A549 (cell line): ENCODE measurements at regions not wholly inside any gene's neighbourhood (a gene's known extent, or its start where the extent isn't known, plus 50 kb on each side); places are given as distances from the start of the nearest gene placed in this dataset.

Experiments used
- ATAC-seq, 2 experiments: fragments of 200-7000 bp in 1 of 2; fragments of >200 bp in 1 of 2; cut with Nextera tagmentation in 1 of 2; cut with Tn5 transposase in 1 of 2; 3 replicates each; pipeline versions ENCODE4 v1.8.0 to v1.9.1; 2018 to 2020; ENCODE audit warnings: mild to moderate bottlenecking in 1 of 2, moderate library complexity in 1 of 2
- CTCF ChIA-PET: fragments of 300-600 bp; sonication (Branson Sonifier 250); formaldehyde crosslinking; extraction: SDS; loops from one replicate; lab custom pipeline; 2021; ENCODE audit warnings: antibody characterized with exemption, inconsistent platforms; lab: Yijun Ruan, JAX
- POLR2A ChIA-PET: fragments of 350-600 bp; formaldehyde crosslinking; extraction: SDS; loops from one replicate; lab custom pipeline; 2021; ENCODE audit warnings: antibody characterized with exemption, inconsistent platforms; lab: Yijun Ruan, JAX
- DNase-seq, 2 experiments: peaks; one replicate each; pipeline versions ENCODE4 v3.0.0 to v3.0.0-alpha.2; 2011 to 2016; ENCODE audit warnings: low read depth in 1 of 2, low spot score in 1 of 2
- FAIRE-seq: peaks from 2 replicates; lab custom pipeline; 2011; peaks lifted over from hg19 to GRCh38; lab: Jason Lieb, UNC
- H3K27ac ChIP-seq, 2 experiments: fragments of >200 bp; sonication (Bioruptor Twin); formaldehyde crosslinking; 3 replicates each; pipeline ENCODE4 v1.5.1; 2016 to 2017
- H3K4me1 ChIP-seq: fragments of >200 bp; sonication (Bioruptor Twin); formaldehyde crosslinking; 3 replicates; pipeline ENCODE4 v1.6.1; 2016
- H3K4me2 ChIP-seq: fragments of >200 bp; sonication (Bioruptor Twin); formaldehyde crosslinking; 3 replicates; pipeline ENCODE4 v1.6.1; 2016
- H3K4me3 ChIP-seq: fragments of >200 bp; sonication (Bioruptor Twin); formaldehyde crosslinking; 3 replicates; pipeline ENCODE4 v1.5.1; 2016
- H3K9me3 ChIP-seq: fragments of >200 bp; sonication (Bioruptor Twin); formaldehyde crosslinking; 3 replicates; pipeline ENCODE4 v1.6.1; 2016
- BHLHE40 ChIP-seq: IDR thresholded peaks from 2 replicates; pipeline ENCODE4 v1.6.1; 2012; ENCODE audit warnings: low read depth, low read length, inconsistent platforms
- CBX2 ChIP-seq: fragments of 200-600 bp; sonication (generic); IDR thresholded peaks from 2 replicates; pipeline ENCODE4 v1.6.1; 2016; ENCODE audit warnings: low read depth, mild to moderate bottlenecking, borderline replicate concordance
- CBX8 ChIP-seq: fragments of 200-600 bp; sonication (generic); IDR thresholded peaks from 2 replicates; pipeline ENCODE4 v1.6.1; 2016
- CHD2 ChIP-seq: fragments of 150-350 bp; IDR thresholded peaks from 2 replicates; pipeline ENCODE4 v1.6.1; 2014; ENCODE audit warnings: low read length; ENCODE audit not compliant: partially characterized antibody
- CHD4 ChIP-seq: fragments of 200-600 bp; sonication (generic); IDR thresholded peaks from 2 replicates; pipeline ENCODE4 v1.6.1; 2016; ENCODE audit warnings: antibody characterized with exemption, mild to moderate bottlenecking, borderline replicate concordance
- EHF ChIP-seq: fragments of 250-450 bp; sonication (Bioruptor Pico); IDR thresholded peaks from 2 replicates; pipeline ENCODE4 v1.5.0; 2020; ENCODE audit warnings: mild to moderate bottlenecking
- EHMT2 ChIP-seq: fragments of 200-600 bp; sonication (generic); IDR thresholded peaks from 2 replicates; pipeline ENCODE4 v1.6.1; 2016; ENCODE audit warnings: antibody characterized with exemption, low read depth, mild to moderate bottlenecking, moderate library complexity
- EP300 ChIP-seq, 2 experiments: fragments of >200 bp; sonication (Bioruptor Twin); formaldehyde crosslinking; IDR thresholded peaks; 2 replicates in 1 of 2; 3 replicates in 1 of 2; pipeline ENCODE4 v1.6.1; 2016 to 2017
- ESRRA ChIP-seq: fragments of 150-350 bp; IDR thresholded peaks from 2 replicates; pipeline ENCODE4 v1.6.1; 2014; ENCODE audit warnings: mild to moderate bottlenecking, low read length, borderline replicate concordance
- FOXS1 ChIP-seq: fragments of 250-450 bp; sonication (Bioruptor Pico); IDR thresholded peaks from 2 replicates; pipeline ENCODE4 v1.5.0; 2020; ENCODE audit warnings: mild to moderate bottlenecking, moderate library complexity
- HEYL ChIP-seq: fragments of 250-450 bp; sonication (Bioruptor Pico); IDR thresholded peaks from 2 replicates; pipeline ENCODE4 v1.8.0; 2021; ENCODE audit warnings: mild to moderate bottlenecking, moderate library complexity
- HOXA7 ChIP-seq: fragments of 250-450 bp; sonication (Bioruptor Pico); IDR thresholded peaks from 2 replicates; pipeline ENCODE4 v1.5.0; 2020; ENCODE audit warnings: mild to moderate bottlenecking, moderate library complexity
- JUN ChIP-seq, 2 experiments: fragments of >200 bp; sonication (Bioruptor Twin); formaldehyde crosslinking; IDR thresholded peaks; 2 replicates in 1 of 2; 3 replicates in 1 of 2; pipeline ENCODE4 v1.6.1; 2016 to 2017
- JUNB ChIP-seq: fragments of >200 bp; sonication (Bioruptor Twin); formaldehyde crosslinking; IDR thresholded peaks from 2 replicates; pipeline ENCODE4 v1.6.1; 2016
- KDM1A ChIP-seq: fragments of 200-600 bp; sonication (generic); IDR thresholded peaks from 2 replicates; pipeline ENCODE4 v1.6.1; 2016; ENCODE audit warnings: low read depth, mild to moderate bottlenecking
- MAZ ChIP-seq: fragments of 150-350 bp; IDR thresholded peaks from 2 replicates; pipeline ENCODE4 v1.6.1; 2014; ENCODE audit warnings: antibody characterized with exemption, low read depth, low read length, borderline replicate concordance
- MYC ChIP-seq: IDR thresholded peaks from 2 replicates; pipeline ENCODE4 v1.6.1; 2012; ENCODE audit warnings: mild to moderate bottlenecking, inconsistent platforms, low read length, improper control_type of control experiment, borderline replicate concordance
- NPAS2 ChIP-seq: fragments of 250-450 bp; sonication (Bioruptor Pico); IDR thresholded peaks from 2 replicates; pipeline ENCODE4 v1.8.0; 2022; ENCODE audit warnings: mild to moderate bottlenecking, moderate library complexity, borderline replicate concordance
- PHF8 ChIP-seq: fragments of 200-600 bp; sonication (generic); IDR thresholded peaks from 2 replicates; pipeline ENCODE4 v1.6.1; 2016; ENCODE audit warnings: low read depth, mild to moderate bottlenecking, antibody characterized with exemption, moderate library complexity, borderline replicate concordance
- POLR2AphosphoS2 ChIP-seq: conservative IDR thresholded peaks from 2 replicates; pipeline ENCODE4 v1.6.1; 2012; ENCODE audit warnings: low read length, improper control_type of control experiment, inconsistent platforms
- RARB ChIP-seq: fragments of 250-450 bp; sonication (Bioruptor Pico); IDR thresholded peaks from 2 replicates; pipeline ENCODE4 v1.8.0; 2021; ENCODE audit warnings: mild to moderate bottlenecking, moderate library complexity
- RFX5 ChIP-seq: fragments of 450-650 bp; IDR thresholded peaks from 2 replicates; pipeline ENCODE4 v1.7.1; 2014; ENCODE audit warnings: antibody characterized with exemption, mild to moderate bottlenecking, moderate library complexity
- TP53 ChIP-seq: fragments of 250-450 bp; sonication (Bioruptor Pico); IDR thresholded peaks from 2 replicates; pipeline ENCODE4 v1.5.0; 2021; ENCODE audit warnings: mild to moderate bottlenecking, moderate library complexity
- ZC3H11A ChIP-seq: fragments of 450-650 bp; IDR thresholded peaks from 2 replicates; pipeline ENCODE4 v1.6.1; 2014; ENCODE audit warnings: antibody characterized with exemption, mild to moderate bottlenecking
- WGBS: methylation state at CpG from one replicate; pipeline ENCODE4 v1.1.6; 2017; ENCODE audit errors: missing lambda C conversion rate; 5-methylcytosine and 5-hydroxymethylcytosine counted together
- TF ChIP-seq, protein P1 (sequence below): fragments of 200-600 bp; sonication (generic); IDR thresholded peaks from 2 replicates; pipeline ENCODE4 v1.6.1; 2016; ENCODE audit warnings: antibody characterized with exemption, mild to moderate bottlenecking, moderate library complexity
- TF ChIP-seq, protein P2 (sequence below): fragments of >200 bp; sonication (Bioruptor Twin); formaldehyde crosslinking; IDR thresholded peaks from 3 replicates; pipeline ENCODE4 v1.6.1; 2016
- TF ChIP-seq, protein P3 (sequence below): IDR thresholded peaks from 2 replicates; pipeline ENCODE4 v1.6.1; 2012; ENCODE audit warnings: low read depth, borderline replicate concordance
- TF ChIP-seq, protein P4 (sequence below): fragments of 250-450 bp; sonication (Bioruptor Pico); IDR thresholded peaks from 2 replicates; pipeline ENCODE4 v1.5.0; 2020; ENCODE audit warnings: low read depth, mild to moderate bottlenecking, moderate library complexity

DNA sequence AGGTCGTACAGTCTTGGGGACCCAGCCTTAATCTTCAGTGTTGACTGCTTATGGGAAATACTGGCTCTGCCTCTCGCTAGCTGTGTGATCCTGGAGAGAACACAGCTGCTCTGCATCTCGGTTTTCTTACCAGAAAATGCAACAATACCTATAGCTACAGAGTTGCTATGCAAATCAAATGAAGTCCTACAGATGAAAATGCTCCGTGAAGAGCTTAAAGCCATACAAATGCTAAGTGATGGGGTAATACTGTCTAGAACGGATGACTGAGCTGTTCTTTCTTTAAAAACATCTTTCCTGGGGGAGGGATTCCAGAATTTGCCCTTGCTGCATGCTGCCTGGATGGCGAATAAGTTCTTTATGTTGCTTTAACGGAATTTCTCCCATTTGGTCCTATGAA, 132.0 kb downstream of the ZBTB18 start (continued):
- TF ChIP-seq, protein P1, sequence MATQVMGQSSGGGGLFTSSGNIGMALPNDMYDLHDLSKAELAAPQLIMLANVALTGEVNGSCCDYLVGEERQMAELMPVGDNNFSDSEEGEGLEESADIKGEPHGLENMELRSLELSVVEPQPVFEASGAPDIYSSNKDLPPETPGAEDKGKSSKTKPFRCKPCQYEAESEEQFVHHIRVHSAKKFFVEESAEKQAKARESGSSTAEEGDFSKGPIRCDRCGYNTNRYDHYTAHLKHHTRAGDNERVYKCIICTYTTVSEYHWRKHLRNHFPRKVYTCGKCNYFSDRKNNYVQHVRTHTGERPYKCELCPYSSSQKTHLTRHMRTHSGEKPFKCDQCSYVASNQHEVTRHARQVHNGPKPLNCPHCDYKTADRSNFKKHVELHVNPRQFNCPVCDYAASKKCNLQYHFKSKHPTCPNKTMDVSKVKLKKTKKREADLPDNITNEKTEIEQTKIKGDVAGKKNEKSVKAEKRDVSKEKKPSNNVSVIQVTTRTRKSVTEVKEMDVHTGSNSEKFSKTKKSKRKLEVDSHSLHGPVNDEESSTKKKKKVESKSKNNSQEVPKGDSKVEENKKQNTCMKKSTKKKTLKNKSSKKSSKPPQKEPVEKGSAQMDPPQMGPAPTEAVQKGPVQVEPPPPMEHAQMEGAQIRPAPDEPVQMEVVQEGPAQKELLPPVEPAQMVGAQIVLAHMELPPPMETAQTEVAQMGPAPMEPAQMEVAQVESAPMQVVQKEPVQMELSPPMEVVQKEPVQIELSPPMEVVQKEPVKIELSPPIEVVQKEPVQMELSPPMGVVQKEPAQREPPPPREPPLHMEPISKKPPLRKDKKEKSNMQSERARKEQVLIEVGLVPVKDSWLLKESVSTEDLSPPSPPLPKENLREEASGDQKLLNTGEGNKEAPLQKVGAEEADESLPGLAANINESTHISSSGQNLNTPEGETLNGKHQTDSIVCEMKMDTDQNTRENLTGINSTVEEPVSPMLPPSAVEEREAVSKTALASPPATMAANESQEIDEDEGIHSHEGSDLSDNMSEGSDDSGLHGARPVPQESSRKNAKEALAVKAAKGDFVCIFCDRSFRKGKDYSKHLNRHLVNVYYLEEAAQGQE: no peak
- TF ChIP-seq RARB (no peak), EHMT2 (no peak), RFX5 (no peak), MAZ (no peak)

DNA sequence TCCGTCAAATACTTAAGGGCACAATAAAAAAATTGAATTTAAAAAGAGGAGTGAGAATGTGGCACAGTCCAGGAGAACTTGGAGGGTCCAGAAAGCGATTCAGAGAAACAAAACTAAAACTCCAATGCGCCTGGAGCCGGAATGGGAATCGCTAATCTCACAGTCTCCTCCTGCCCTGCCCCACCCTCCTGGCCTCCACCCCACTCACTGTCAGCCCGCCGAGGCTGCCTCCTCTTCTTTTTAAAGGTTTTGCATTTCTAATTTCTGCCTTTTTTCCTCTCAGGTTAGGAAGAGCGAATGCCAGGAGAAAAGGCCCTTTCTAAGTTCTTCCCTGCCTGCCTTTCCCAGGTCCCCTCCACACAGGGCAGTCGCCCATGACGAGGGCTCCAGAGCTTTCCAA, 135.3 kb downstream of the ZBTB18 start:
- ATAC-seq: no peak
- TF ChIP-seq CBX8: no peak
- no peak for TF ChIP-seq ESRRA
- TF ChIP-seq PHF8: no peak
- TF ChIP-seq HEYL (CRISPR knock-in tag): no peak
- no peak for TF ChIP-seq KDM1A
- ChIA-PET POLR2A (no interaction called here), CTCF (interaction anchor here (0.7 to 2.0 kb wide), 2 partner anchors 8 to 16 kb away, joined by 3 to 7 read pairs; no protein-coding TSS in a partner anchor)
- no peak for DNase-seq
- Histone ChIP-seq H3K4me2 (no peak overlapping the region), H3K9me3 (0 out of 3 replicates have a peak, but pooled peaks cover 3% of the 10 kb centered on the region), H3K4me3 (no peak overlapping the region), H3K4me1 (no peaks in the 10 kb centered on the region), H3K27ac (no peak overlapping the region)
- no peak for FAIRE-seq
- WGBS: 81% methylated on average over 10 of the region's 10 CpGs

DNA sequence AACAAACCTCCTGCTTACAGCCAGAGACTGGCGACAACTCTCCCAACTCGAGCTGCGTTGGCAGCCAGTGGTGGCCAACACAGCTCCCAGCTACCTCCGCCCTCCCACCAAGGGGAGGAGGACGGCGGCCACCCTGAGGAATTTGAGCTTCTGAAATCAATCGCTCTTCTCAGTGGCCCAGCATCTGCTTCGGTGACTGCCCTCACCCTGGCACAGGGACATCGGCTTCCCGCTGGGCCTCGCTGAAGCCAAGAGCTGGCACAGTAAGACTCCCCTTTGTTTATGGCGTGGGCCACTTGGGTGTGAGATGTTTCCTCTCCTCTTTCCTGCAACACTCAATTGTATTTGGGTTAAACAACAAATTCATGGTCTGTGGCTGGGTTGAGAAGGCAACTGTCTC, 136.2 kb downstream of the ZBTB18 start:
- ChIA-PET POLR2A (no interaction called here), CTCF (interaction anchor here (0.7 to 2.0 kb wide), 3 partner anchors 9 to 15 kb away, joined by 3 to 7 read pairs (median 3); no protein-coding TSS in a partner anchor)
- Histone ChIP-seq H3K4me1 (no peaks in the 10 kb centered on the region), H3K9me3 (0 out of 3 replicates have a peak, but pooled peaks cover 3% of the 10 kb centered on the region), H3K4me3 (no peak overlapping the region)
- FAIRE-seq: no peak
- TF ChIP-seq CHD4: no peak
- TF ChIP-seq JUNB: no peak
- TF ChIP-seq, protein P2, sequence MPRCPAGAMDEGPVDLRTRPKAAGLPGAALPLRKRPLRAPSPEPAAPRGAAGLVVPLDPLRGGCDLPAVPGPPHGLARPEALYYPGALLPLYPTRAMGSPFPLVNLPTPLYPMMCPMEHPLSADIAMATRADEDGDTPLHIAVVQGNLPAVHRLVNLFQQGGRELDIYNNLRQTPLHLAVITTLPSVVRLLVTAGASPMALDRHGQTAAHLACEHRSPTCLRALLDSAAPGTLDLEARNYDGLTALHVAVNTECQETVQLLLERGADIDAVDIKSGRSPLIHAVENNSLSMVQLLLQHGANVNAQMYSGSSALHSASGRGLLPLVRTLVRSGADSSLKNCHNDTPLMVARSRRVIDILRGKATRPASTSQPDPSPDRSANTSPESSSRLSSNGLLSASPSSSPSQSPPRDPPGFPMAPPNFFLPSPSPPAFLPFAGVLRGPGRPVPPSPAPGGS: no peak
- no peak for TF ChIP-seq POLR2AphosphoS2
- TF ChIP-seq CBX2: no peak
- TF ChIP-seq EHF (CRISPR knock-in tag): no peak
- TF ChIP-seq ZC3H11A: no peak
- no peak for TF ChIP-seq EP300 (IDR thresholded peaks at IDR 0.05)
- TF ChIP-seq, protein P3, sequence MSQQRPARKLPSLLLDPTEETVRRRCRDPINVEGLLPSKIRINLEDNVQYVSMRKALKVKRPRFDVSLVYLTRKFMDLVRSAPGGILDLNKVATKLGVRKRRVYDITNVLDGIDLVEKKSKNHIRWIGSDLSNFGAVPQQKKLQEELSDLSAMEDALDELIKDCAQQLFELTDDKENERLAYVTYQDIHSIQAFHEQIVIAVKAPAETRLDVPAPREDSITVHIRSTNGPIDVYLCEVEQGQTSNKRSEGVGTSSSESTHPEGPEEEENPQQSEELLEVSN: no peak
- TF ChIP-seq MYC: no peak
- TF ChIP-seq EHMT2: no peak
- no peak for TF ChIP-seq FOXS1 (CRISPR knock-in tag)
- no peak for TF ChIP-seq NPAS2 (CRISPR knock-in tag)
- no peak for TF ChIP-seq BHLHE40
- TF ChIP-seq CHD2: no peak
- no peak for TF ChIP-seq HOXA7 (CRISPR knock-in tag)
- TF ChIP-seq HEYL (CRISPR knock-in tag): no peak
- TF ChIP-seq, protein P4, sequence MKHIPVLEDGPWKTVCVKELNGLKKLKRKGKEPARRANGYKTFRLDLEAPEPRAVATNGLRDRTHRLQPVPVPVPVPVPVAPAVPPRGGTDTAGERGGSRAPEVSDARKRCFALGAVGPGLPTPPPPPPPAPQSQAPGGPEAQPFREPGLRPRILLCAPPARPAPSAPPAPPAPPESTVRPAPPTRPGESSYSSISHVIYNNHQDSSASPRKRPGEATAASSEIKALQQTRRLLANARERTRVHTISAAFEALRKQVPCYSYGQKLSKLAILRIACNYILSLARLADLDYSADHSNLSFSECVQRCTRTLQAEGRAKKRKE (CRISPR knock-in tag): no peak
- TF ChIP-seq JUN (IDR thresholded peaks at IDR 0.05): no peak
- TF ChIP-seq TP53 (CRISPR knock-in tag): no peak
- TF ChIP-seq, all 56 proteins: peak for 0
- Histone ChIP-seq H3K4me2 (no peak overlapping the region), H3K27ac (no peak overlapping the region)
- WGBS: 88% methylated on average over 12 of the region's 12 CpGs
- no peak for ATAC-seq
- no peak for DNase-seq
